ENCODE measurements at regions not wholly inside any gene's neighbourhood (a gene's known extent, or its start where the extent isn't known, plus 50 kb on each side); places are given as distances from the start of the nearest gene placed in this dataset.
"Not testable (repeated sequence)": the region's sequence is repeated elsewhere in the genome, so short reads cannot be mapped to it uniquely, and the experiment has no call there.

GRCh38 chr11:91489989-91490388 lies 734.6 kb upstream of the FAT3 start:
- no peak for TF ChIP-seq CTCF (conservative IDR thresholded peaks at IDR 0.05; ENCODE audit: low read depth, low read length)
- DNase-seq (ENCODE audit: low read depth), result no peak
- H3K4me3 ChIP-seq (ENCODE audit: low read length), result no peak overlapping the region

GRCh38 chr11:91483956-91484355 lies 740.7 kb upstream of the FAT3 start:
- not testable (repeated sequence) for H3K4me3 ChIP-seq (ENCODE audit: low read length); DNase-seq (ENCODE audit: low read depth)

- DNase-seq (ENCODE audit: low read depth); H3K4me3 ChIP-seq (ENCODE audit: low read length): not testable (repeated sequence)
These were observed 742.7 kb upstream of the FAT3 start for GRCh38 chr11:91481875-91482274.

GRCh38 chr11:91470656-91471055 lies 754.0 kb upstream of the FAT3 start:
- DNase-seq (ENCODE audit: low read depth), result no peak
- TF ChIP-seq CTCF (conservative IDR thresholded peaks at IDR 0.05; ENCODE audit: low read depth, low read length), result no peak
- no peak overlapping the region for H3K4me3 ChIP-seq (ENCODE audit: low read length)

- no peak overlapping the region for H3K4me3 ChIP-seq (ENCODE audit: low read length)
- DNase-seq (ENCODE audit: low read depth), result no peak
- TF ChIP-seq CTCF (conservative IDR thresholded peaks at IDR 0.05; ENCODE audit: low read depth, low read length), result no peak
These were observed 764.8 kb upstream of the FAT3 start for GRCh38 chr11:91459840-91460239.

GRCh38 chr11:91446267-91446666 lies 778.4 kb upstream of the FAT3 start:
- no peak for TF ChIP-seq CTCF (conservative IDR thresholded peaks at IDR 0.05; ENCODE audit: low read depth, low read length)
- no peak overlapping the region for H3K4me3 ChIP-seq (ENCODE audit: low read length)
- no peak for DNase-seq (ENCODE audit: low read depth)

- no peak for DNase-seq (ENCODE audit: low read depth)
- no peak for TF ChIP-seq CTCF (conservative IDR thresholded peaks at IDR 0.05; ENCODE audit: low read depth, low read length)
- no peak overlapping the region for H3K4me3 ChIP-seq (ENCODE audit: low read length)
These were observed 788.8 kb upstream of the FAT3 start for GRCh38 chr11:91435694-91436395.

GRCh38 chr11:91433284-91434010 lies 791.2 kb upstream of the FAT3 start:
- TF ChIP-seq CTCF (conservative IDR thresholded peaks at IDR 0.05; ENCODE audit: low read depth, low read length), result no peak
- no peak overlapping the region for H3K4me3 ChIP-seq (ENCODE audit: low read length)
- DNase-seq (ENCODE audit: low read depth), result no peak

Measured in retinal pigment epithelial cell (primary cell).